ENCODE measurements at regions not wholly inside any gene's neighbourhood (a gene's known extent, or its start where the extent isn't known, plus 50 kb on each side); places are given as distances from the start of the nearest gene placed in this dataset.
"Not testable (repeated sequence)": the region's sequence is repeated elsewhere in the genome, so short reads cannot be mapped to it uniquely, and the experiment has no call there.

DNA sequence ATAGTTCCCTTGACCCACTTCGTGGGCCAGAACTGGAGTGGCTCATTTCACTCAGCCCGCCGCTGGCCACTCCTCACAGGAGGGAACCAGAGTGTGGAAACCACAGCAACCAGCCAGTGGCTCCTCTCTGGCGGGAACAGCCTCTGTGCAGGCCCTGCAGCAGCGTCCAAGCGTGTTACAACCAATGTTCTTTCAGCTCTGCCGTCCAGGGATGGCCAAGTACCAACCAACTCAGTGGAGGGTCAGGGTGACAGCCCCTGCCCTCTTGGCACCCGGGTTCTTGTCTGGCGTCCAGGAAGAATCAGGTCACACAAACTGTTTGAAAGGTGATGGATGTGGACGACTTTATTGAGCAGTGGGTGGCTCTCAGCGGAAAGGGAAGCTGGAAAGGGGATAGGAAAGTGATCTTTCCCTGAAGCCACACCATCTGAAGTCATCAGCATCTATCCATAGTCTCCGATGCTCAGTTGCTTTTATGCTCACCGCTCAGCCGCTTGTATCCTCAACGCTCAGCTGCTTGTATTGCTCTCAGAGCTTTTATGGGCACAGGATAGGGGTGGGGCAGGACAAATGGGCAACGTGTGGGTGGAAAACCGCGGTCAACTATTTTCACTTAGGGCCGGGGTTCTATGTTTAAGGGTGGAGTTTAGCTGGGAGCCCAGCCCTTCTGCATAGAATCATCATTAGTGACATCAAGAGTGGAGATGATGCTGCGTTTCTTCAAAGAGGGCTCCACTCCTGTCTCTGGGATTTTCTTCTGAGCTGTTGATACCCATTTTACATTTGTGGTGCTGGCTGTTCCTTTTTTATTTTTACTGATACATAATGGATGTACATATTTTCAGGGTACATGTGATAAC is 250.2 kb downstream of the RRAGC start:
- DNase-seq (ENCODE audit: low spot score), result peak; percentile 90

DNA sequence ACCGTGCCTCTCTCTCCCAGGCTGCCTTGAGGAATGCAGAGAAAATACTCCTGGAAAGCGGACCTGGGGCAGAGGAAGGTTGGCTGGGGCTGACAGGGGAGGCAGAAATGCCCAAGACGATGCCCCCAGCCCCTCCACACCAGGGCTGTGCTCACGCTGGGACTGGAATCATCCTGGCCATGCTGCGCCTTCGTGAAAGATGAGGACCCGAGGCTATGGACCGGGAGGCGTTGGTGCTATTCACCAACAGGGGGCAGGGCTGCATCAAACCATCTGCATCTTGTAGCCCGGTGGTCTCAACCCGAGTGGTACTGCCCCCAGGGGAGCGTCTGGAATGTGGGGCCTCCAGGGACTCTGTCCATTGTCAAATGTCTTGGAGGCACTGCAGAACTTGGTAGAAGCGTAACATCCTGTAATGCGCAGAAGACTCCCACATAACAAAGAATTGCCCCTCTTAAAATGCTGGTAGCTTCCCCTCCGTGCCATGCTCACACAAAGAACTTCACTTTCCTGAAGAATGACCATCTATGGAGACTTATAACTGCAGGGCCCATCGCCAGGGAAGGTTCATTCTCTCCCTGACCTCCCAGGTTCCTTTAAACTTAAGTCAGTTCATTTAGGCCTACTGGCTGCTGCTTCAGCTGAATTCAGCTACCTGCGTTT is 251.2 kb downstream of the RRAGC start:
- no peak for DNase-seq (ENCODE audit: low spot score)

DNA sequence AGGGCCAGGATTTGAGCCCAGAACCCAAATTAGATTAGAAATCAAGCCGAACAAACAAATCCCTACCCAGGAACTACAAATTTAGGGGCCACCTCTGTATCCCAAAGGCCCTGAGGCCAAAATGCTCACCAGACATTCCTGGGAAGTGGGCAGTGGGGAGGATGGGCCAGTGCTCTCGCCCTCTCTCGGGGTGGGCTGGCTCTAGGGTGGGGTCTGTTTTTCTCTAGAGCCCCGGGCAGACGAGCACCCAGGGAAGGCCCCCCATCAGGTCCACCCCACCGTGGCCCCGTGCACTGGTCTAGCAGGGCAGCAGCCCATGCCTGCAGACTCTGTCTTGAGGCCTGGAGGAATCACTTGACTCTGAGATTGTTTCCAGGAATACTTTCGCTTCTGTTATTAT is 252.0 kb downstream of the RRAGC start:
- DNase-seq (ENCODE audit: low spot score), result no peak

DNA sequence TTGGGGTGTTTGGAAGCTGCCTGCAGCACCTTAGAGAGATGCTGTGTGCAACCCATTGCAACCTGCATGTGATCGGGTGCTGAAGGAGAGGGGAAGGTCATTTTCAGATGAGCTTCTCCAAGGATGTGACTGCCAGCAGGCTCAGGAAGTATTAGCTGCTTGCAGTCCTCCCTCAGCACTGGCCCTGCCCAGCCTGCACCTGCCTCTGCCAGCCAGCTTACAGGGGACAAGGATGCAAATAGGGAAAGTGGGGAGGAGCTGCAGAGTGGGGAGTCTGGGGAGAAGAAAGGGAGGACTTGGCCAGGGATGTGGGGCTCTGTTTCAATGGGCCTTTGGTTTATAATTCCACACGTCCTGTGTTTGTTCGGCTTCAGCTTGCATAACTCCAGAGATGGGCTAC is 254.5 kb downstream of the RRAGC start:
- DNase-seq (ENCODE audit: low spot score), result no peak

DNA sequence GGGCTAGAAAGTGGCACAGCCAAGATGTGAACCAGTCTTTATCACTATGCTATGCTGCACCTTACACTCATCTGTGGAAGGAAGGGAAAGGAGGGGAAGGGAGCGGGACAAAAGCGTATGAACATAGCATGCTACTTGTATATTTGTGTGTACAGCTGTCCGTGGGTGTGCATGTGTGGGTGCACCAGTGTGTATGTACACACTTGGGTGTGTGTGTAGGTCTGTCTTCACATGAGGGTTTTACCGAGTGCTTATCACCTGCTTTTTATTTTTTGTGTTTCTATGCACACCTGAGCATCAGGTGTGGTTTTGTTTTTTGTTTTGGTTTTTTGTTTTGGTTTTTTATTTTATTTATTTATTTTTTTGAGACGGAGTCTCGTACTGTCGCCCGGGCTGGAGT is 255.7 kb downstream of the RRAGC start:
- DNase-seq (ENCODE audit: low spot score), result no peak

DNA sequence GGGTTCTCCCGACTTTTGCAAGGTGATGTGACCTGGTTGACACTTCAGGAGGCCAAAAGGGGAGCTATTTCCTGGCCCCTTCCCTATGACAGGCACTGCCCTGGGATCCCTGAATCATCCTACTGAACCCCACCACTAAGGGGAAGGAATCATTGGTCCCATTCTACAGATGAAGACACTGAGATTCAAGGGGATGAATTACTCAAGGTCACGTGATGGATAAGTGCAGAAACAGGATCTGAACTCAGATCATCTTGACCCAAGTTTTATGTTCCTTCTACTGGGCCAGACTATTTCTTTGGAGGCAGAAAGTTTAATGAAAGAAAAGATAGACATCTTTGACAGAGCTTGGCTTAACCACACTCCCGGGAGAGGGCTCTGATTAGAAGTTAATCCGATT is 258.7 kb downstream of the RRAGC start:
- no peak for DNase-seq (ENCODE audit: low spot score)

DNA sequence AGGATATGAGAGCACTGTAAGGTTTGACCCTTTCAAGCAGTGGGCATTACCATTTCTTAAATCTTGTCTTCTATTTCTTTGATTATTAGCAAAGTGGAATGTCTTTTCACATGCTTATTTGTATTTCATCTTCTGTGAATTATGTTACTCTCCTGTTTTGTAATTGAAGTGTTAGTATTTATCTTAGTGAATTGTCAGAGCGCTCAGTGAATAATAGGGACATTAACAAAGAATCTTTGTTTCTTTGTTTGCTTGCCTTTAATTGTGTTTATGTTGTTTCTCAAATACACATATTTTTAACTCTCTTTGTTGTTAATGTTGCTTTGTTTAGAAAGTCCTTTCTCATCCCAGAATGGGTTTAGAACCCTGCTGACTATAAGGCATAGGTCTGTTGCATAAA is 259.3 kb downstream of the RRAGC start:
- no peak for DNase-seq (ENCODE audit: low spot score)

DNA sequence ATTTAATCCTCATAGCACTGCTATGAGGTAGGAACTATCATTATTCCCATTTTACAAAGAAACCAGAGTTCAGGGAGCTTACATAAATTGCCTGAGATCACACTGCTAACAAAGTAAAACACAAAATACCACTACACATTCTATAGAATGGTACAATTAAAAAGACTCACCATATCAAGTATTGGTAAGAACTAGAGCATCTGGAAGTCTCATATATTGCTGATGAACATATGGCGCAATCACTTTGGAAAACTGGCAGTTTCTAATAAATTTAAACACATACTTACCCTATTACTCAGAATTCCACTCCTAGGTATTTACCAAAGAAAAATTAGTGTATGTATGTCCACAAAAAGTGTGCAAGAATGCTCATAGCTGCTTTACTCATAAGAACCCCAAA is 261.5 kb downstream of the RRAGC start:
- no peak for DNase-seq (ENCODE audit: low spot score)

DNA sequence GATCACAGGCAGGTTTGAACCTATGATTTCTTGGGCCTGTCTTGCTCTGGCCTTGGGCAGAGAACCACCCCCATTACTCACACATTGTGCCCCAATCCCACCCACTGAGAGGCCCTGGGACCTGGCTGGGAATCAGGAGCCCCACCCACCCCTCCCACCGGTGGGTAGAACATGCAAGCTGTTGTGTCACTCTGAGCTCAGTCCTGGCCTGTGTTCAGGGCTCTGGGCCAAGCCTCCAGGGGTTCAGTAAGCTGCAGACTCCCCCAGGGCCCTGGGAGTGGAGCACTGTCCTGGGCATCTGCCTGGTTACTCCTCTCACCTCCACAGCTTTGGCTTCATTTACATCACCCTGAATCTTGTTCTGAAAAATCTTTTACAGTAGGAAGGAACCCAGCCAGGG is 270.5 kb downstream of the RRAGC start:
- DNase-seq (ENCODE audit: low spot score), result no peak

DNA sequence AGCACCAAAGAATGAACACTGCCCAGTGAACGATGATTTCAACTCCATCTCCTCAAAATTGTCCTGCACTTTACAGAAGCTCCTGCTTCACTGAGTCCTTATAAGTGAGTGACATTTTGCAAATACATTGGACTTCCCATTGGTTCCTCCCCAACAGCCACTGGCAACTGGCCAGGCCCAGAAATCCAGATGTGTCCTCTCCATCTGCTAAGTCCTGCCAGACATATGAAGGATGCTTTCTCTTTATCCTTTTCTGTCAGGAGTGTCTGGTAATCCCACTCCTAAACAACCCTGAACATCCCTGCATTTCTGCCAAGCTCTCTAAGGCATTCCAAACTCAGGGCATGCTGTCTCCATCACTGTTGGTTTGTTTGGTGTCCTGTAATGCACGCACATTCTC is 271.8 kb downstream of the RRAGC start:
- DNase-seq (ENCODE audit: low spot score), result no peak

DNA sequence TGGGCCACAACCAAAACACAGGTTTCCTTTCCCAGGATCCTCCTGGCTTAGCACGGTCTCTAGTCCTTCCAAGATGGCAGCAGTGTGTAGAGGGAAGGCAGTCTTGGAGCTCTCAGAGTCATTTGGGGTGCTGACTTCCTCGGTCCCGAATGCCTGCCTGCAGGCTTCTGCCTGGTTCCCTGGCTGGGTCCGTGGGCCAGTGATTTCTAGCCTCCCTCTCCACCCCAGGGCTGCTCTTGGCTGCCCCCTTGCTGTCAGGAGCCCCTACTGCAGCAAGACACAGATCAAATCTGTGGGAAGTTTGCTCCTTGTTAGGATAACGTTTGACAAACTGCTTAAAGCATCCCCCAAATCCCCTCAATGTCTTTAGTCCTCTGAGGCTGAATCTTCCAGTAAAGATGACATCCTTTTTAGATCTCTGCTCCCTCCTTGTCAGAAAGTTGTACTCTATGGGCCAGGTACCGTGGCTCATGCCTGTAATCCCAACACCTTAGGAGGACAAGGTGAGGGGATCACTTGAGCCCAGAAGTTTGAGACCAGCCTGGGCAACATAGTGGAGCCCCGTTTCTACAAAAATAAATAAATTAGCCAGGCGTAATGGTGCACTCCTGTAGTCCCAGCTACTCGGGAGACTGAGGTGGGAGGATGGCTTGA is 272.5 kb downstream of the RRAGC start:
- peak; percentile 25 for DNase-seq (ENCODE audit: low spot score)

DNA sequence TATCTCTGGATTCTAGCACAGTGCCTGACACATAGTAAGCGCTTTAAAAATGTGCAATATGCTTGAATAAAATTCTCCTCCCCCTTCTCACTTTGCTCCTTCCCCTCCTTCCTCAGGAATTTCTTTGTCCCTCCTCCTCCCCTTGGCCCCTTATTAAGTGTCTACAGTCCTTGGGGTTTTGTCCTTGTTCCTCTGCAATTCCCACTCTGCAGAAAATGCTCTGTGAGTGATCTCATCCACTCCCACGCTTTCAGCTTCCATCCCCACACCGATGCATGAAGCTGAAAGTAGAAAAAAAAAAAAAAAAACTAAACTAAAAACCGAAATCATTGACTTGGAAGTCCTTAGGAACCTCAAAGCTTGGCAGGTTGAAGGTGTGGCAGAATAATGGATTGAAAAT is 273.6 kb downstream of the RRAGC start:
- no peak for DNase-seq (ENCODE audit: low spot score)

DNA sequence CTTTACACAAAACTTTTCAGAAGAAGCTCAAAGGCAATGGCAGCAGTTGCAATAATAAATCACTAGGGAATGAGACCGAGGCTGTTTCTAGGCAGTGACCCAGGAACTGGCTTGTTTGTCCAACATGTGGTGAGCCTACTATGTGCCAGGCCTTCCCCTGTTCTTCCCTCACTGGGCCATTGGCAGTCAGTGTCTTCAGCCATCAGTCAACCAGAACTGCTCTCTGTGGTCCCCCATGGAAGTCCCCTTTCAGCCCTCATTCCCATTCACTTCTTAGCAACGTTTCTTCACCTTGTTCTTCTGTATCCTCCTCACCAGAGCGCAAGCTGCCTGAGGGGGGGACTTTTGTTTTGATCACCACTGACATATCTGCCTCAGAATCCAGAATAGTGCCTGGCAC is 274.1 kb downstream of the RRAGC start:
- DNase-seq (ENCODE audit: low spot score), result no peak

DNA sequence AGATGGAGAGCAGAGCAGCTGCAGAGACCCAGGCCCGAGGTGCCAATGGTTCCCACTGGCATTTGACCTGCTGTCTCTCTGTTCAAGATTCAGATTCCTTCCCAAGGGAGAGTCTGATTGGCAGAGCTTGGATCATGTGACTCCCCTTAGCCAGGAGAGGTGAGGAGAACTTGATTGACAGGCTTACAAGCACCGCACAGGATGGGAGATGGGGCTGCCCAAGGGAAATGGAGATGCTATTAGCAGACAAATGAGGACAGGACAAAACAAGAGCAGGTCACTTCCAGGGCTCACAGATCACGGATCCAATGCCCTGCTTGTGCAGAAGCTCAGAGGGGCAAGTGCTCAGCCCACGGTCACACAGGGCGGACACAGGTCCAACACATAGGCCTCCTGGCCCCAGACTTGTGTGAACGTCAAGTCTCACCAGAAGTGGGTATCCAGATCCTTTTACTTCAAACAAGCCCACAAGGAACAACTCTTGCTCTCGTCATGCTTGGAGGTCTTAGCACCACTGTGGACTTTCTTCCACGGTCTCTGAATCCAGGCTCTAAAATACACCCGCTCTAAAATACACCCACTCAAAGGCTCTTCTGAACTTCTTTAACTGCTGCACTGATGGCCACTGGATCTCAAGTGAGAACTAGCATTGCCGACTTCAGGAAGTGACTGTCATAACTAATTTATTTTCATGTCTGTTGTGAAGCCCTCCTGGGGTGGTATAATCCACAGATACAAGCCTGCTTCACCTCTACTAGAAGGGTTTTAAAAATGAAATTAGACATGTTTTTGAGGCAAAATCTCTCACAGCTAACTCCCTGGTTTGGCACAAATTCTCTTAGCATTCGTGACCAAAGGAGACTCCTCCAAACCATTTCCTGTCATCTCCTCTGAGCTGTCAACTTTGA is 274.9 kb downstream of the RRAGC start:
- DNase-seq (ENCODE audit: low spot score), result no peak

DNA sequence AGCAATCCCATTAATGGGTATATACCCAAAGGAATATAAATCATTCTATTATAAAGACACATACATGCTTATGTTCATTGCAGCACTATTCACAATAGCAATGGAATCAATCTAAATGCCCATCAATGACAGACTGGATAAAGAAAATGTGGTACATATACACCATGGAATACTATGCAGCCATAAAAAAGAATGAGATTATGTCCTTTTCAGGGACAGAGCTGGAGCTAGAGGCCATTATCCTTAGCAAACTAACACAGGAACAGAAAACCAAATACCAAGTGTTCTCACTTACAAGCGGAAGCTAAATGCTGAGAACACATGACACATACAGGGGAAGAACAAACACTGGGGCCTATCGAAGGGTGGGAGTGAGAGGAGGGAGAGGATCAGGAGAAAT is 276.3 kb downstream of the RRAGC start:
- DNase-seq (ENCODE audit: low spot score), result not testable (repeated sequence)

DNA sequence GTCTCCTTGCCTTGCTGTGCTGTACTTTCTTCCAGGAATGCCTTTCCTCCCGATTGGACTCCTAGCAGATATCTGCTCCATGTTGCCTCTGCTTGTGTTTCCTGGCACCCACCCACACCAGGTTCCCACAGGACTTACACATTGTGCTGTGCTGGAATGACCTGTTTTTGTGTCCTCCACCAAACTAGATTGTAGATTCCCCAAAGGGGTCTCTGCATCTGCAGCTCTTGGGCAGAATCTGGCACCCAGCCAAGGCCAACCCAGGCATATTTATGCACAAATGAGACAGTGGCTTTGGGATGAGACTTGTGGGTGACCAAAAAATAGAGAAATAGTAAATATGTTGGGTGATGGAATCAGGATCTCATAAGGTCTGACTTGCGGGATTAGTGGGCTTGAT is 278.2 kb downstream of the RRAGC start:
- no peak for DNase-seq (ENCODE audit: low spot score)

DNA sequence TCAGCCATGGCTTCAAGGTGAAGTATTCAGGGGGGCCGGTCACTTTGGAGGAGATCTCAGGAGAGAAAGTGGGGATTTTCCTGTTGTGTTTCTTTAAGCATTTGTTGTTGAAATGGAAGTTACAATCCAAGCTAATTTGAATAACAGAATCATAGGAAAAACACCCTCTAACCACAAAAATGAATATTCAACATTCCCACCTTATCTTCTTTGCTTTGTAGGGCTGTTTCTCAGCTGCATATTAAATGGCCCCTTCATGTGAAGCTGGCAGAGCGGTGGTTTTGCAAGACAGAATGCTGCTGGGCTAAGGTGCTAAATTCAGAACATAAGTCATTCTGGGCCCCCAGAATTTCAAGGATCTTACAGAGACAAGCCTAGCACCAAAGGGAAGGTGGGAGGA is 279.0 kb downstream of the RRAGC start:
- DNase-seq (ENCODE audit: low spot score), result no peak

DNA sequence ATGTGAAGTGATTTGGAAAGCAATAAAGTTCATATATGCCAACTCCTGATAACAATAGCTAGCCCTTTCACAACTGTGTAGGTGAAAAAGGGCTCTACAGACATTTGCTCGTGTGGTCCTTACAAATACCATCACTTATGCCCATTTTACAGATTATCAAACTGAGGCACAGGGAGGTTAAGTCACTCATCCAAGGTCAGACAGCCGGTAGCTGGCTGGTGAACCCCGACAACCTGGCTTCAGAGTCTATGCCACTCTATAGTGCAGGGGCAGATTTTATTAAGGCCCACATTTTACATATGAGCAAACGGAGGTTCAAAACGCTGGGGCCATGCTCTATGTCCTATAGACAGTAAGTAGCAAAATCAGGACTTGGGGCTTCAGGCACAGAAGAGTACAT is 280.5 kb downstream of the RRAGC start:
- no peak for DNase-seq (ENCODE audit: low spot score)

DNA sequence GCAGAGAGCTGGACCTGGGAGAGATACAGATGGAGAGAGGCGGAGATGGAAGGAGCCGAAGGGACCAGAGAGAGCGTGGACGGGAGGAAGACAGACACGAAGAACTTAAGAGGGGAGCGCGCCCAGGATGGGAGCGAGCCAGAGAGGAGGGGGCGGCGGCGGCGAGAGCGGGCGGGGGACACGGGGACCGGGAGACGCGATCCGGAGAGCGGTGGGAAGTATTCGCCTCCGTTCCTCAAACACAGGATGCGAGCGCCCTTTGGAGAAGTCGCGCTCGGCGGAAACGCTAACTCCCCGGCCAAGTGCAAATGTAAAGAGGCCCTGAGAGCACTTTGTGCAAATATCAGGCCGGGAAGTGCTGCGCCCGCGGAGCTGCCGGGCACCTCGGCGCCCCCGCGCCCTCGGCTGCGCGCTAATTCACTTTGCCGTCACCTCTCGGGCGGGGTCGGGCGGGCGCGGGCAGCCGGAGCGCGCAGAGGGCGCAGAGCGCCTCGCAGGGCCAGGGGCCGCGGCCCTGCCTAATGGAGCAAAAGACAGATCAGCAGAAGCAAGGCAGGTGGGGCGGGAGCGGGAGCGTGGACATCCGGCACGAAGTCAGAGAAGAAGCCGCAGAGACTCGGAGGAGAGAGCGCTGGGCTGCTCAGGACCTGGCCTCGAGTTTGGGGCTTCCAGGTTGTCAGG is 281.2 kb downstream of the RRAGC start:
- no peak for DNase-seq (ENCODE audit: low spot score)

DNA sequence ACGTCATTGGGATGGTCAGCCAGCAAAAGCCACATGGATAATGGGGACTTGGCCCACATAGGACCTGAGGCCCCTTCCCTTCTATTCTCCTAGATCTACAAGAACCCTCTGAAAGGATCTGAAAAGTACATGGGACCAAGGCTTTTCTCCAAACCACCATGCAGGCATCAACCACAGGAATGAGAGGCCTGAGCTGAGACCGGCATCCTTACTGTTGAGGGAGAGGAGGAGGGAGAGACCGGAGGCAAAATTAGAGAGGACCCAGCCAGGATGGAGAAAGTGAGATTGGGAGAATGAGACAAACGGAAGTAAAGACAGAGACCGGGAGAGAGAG is 281.7 kb downstream of the RRAGC start:
- no peak for DNase-seq (ENCODE audit: low spot score)

DNA sequence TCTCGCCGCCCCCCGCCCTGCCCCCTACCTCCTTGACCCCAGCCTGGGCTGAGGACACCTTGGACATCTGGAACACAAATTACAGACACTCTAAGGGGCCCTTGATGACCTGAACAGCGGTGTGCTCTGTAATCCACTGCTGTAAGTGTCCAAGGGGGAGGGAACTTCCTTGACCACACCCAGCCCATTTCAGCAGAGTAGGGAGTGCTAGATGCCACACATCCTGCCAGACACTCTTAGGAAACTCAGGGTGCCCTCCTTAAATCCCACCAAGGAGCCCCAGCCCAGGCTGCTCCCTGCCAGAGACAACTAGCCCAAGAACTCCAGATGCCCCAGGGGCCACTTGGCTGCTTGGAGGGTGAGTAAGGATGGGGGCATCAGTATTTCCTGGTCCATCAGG is 282.2 kb downstream of the RRAGC start:
- DNase-seq (ENCODE audit: low spot score), result no peak

DNA sequence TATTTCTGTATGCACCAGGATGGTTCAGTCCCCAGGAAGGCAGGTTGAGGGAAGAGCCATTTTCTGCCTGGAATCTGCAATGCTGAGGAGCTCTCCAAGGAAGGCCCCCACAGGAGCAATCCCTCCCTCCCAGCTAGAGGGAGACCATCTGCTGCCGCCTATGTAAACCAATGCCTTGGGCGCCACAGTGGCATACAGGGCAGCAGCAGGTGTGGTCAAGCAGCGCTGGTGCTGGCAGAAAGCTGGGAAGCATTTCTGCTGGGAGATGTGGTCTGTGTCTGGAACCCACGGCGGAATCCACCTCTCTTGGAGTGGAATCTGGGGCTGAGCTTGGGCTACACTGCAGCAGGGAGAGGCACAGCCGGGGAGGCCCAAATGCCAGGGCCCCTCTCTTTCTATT is 283.3 kb downstream of the RRAGC start:
- no peak for DNase-seq (ENCODE audit: low spot score)

Measured in SW480 (cell line).